GM13977 (cell line): ENCODE measurements at regions not wholly inside any gene's neighbourhood (a gene's known extent, or its start where the extent isn't known, plus 50 kb on each side); places are given as distances from the start of the nearest gene placed in this dataset.

Source experiments
- DNase-seq: peaks from one replicate; pipeline ENCODE4 v3.0.0; 2012; ENCODE audit warnings: low spot score
- CTCF ChIP-seq: IDR thresholded peaks from 2 replicates; pipeline ENCODE4 v1.5.1; 2012; ENCODE audit warnings: mild to moderate bottlenecking, control low read depth; ENCODE audit not compliant: insufficient read depth; ENCODE audit errors: extremely low read depth, missing control alignments
- in situ Hi-C: fragments of 300-500 bp; cut with MboI; formaldehyde crosslinking; loops from one replicate; pipeline ENCODE4 v1.12.0; 2022; ENCODE audit warnings: low sequenced_read_pairs, low pct_unique_long_range_greater_than_20kb, mixed read lengths, inconsistent platforms; ENCODE audit not compliant: unreplicated experiment

- in situ Hi-C loops: no loop called here
- no peak for DNase-seq
- TF ChIP-seq CTCF: no peak
Measured at GRCh38 chr2:66041902-66042657, 392.8 kb upstream of the MEIS1 start.

- TF ChIP-seq CTCF: no peak
- DNase-seq: no peak
- in situ Hi-C loops: no loop called here
Measured at GRCh38 chr2:66036948-66037347, 398.0 kb upstream of the MEIS1 start.

DNA sequence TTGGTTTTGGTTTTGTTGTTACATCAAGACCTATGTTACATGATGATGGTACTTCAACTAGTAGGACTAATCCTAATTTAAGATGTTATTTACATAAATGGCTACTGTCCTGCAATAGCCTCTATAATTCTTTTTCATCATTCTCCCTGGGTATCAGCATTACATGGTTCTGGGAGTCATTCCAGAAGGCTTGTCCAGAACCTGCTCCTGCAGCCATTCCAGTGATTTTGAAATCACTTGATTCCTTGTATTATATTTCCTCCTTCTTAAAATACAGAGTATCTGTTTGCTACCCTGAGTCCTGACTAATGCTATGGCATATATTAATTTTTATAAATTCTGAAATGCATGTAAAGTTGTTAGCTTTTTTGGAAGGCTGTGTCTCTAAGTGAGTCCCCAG, 400.5 kb upstream of the MEIS1 start:
- in situ Hi-C loops: no loop called here
- DNase-seq: no peak
- no peak for TF ChIP-seq CTCF

- in situ Hi-C loops: no loop called here
- DNase-seq: no peak
- TF ChIP-seq CTCF: no peak
Measured at GRCh38 chr2:66032226-66032775, 402.6 kb upstream of the MEIS1 start.

DNA sequence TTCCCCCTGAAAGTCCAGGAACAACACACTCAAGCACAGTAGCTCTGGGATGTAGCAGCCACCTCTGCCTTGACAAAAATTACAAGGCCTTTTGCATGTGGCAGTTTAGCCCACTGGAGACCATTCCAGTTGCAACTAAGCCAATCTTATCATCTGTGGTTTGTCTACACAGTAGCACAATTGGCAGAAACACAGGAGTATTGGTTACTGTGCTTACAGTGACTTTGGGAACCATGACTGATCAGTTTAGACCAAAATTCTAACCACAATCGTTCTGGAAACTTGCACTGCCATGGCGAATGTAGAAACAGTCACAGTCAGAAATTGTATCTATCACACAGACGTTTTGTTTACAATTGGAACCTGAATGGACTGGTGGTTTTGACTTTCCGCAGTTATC, 403.7 kb upstream of the MEIS1 start:
- no peak for TF ChIP-seq CTCF
- no peak for DNase-seq
- in situ Hi-C loops: no loop called here

DNA sequence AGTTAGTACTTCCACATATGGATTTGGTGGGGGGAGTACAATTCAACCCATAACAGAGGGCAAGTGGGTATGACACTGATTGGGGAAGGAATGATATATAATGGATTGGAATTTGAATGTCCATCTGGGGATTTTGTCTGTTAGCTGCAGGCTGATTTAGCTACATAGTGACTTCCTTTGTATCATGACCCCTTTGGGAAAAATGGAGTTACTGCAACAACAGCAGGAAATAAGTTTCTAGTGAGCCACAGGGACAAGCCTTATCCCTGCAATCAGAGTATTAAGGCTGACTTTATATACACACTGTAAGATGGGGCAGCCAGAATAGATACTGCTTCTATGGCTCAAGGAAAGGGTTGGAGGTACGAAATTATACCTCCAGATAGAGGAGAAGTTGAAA, 404.4 kb upstream of the MEIS1 start:
- DNase-seq: no peak
- no peak for TF ChIP-seq CTCF

DNA sequence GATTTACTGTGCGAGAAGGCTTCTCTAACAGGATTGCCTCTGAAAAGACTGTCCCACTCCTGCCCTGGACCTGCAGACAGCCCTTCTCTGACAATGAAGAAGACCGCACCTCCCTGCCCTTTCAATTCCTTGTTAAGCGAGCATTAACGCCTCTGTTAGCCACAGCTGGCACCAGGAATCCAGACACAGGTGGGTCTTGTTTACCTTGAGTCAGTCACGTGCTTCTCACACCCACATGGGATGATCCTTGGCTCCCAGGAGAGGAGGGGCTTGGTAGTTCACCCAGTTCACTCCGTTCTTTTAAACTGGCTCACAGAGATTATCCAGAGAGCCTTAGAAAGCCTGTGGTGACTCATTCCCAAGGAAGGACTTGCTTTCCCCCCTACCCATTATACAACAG, 410.5 kb upstream of the MEIS1 start:
- DNase-seq: no peak
- in situ Hi-C loops: no loop called here

More for the DNA sequence above, 404.4 kb upstream of the MEIS1 start:
- in situ Hi-C loops: no loop called here

More for the DNA sequence above, 410.5 kb upstream of the MEIS1 start:
- no peak for TF ChIP-seq CTCF
